AG10803 (cell line): ENCODE measurements at regions not wholly inside any gene's neighbourhood (a gene's known extent, or its start where the extent isn't known, plus 50 kb on each side); places are given as distances from the start of the nearest gene placed in this dataset.
A peak's percentile ranks its signal among the peaks of the same experiment; 100 is the strongest.

Experiments
- DNase-seq: peaks from one replicate; pipeline ENCODE4 v3.0.0; 2010; ENCODE audit warnings: low read depth
- H3K4me3 ChIP-seq: 2 replicates; pipeline ENCODE4 v1.5.1; 2011; ENCODE audit warnings: mild to moderate bottlenecking, low read length, control low read depth
- CTCF ChIP-seq: conservative IDR thresholded peaks from 2 replicates; pipeline ENCODE4 v1.5.1; 2011; ENCODE audit warnings: mild to moderate bottlenecking, low read length, control low read depth, inconsistent platforms

GRCh38 chr3:159482994-159483367 is 505.7 kb upstream of the IL12A start:
- no peak for DNase-seq
- no peak for TF ChIP-seq CTCF
- no peak overlapping the region for H3K4me3 ChIP-seq

- no peak overlapping the region for H3K4me3 ChIP-seq
- TF ChIP-seq CTCF, result peak; percentile 32
- DNase-seq, result no peak
These were observed 502.1 kb upstream of the IL12A start for GRCh38 chr3:159486580-159486979.

GRCh38 chr3:159487304-159487703 is 501.3 kb upstream of the IL12A start:
- no peak overlapping the region for H3K4me3 ChIP-seq
- TF ChIP-seq CTCF, result no peak
- no peak for DNase-seq

- TF ChIP-seq CTCF, result no peak
- no peak overlapping the region for H3K4me3 ChIP-seq
- DNase-seq, result no peak
These were observed 500.0 kb upstream of the IL12A start for GRCh38 chr3:159488602-159489001.

GRCh38 chr3:159497361-159497760 is 491.3 kb upstream of the IL12A start:
- no peak overlapping the region for H3K4me3 ChIP-seq
- no peak for DNase-seq
- TF ChIP-seq CTCF, result no peak

- TF ChIP-seq CTCF, result no peak
- H3K4me3 ChIP-seq, result no peak overlapping the region
- peak; percentile 17 for DNase-seq
These were observed 489.4 kb upstream of the IL12A start for GRCh38 chr3:159499031-159499793.

GRCh38 chr3:159501029-159501428 is 487.6 kb upstream of the IL12A start:
- DNase-seq, result no peak
- no peak overlapping the region for H3K4me3 ChIP-seq
- TF ChIP-seq CTCF, result no peak
